ENCODE measurements at regions not wholly inside any gene's neighbourhood (a gene's known extent, or its start where the extent isn't known, plus 50 kb on each side); places are given as distances from the start of the nearest gene placed in this dataset.
"Not testable (repeated sequence)": the region's sequence is repeated elsewhere in the genome, so short reads cannot be mapped to it uniquely, and the experiment has no call there.

GRCh38 chr16:29129458-29130038 lies 144.7 kb downstream of the LAT start:
- not testable (repeated sequence) for DNase-seq

- DNase-seq: not testable (repeated sequence)
Observed at GRCh38 chr16:29128732-29129457, 144.0 kb downstream of the LAT start.

- not testable (repeated sequence) for DNase-seq
Observed at GRCh38 chr16:29127806-29128420, 143.1 kb downstream of the LAT start.

GRCh38 chr16:29126616-29127015 lies 141.8 kb downstream of the LAT start:
- DNase-seq: no peak

- no peak for DNase-seq
Observed at GRCh38 chr16:29126057-29126494, 141.2 kb downstream of the LAT start.

GRCh38 chr16:29124828-29125227 lies 140.0 kb downstream of the LAT start:
- DNase-seq: no peak

- DNase-seq: not testable (repeated sequence)
Observed at GRCh38 chr16:29124162-29124561, 139.3 kb downstream of the LAT start.

- not testable (repeated sequence) for DNase-seq
Observed at GRCh38 chr16:29120680-29121079, 135.8 kb downstream of the LAT start.

GRCh38 chr16:29118301-29118957 lies 133.6 kb downstream of the LAT start:
- not testable (repeated sequence) for DNase-seq

- DNase-seq: no peak
Observed at GRCh38 chr16:29117631-29118030, 132.8 kb downstream of the LAT start.

- DNase-seq: no peak
Observed at GRCh38 chr16:29116980-29117379, 132.1 kb downstream of the LAT start.

- DNase-seq: not testable (repeated sequence)
Observed at GRCh38 chr16:29116207-29116606, 131.4 kb downstream of the LAT start.

GRCh38 chr16:29115802-29116141 lies 130.9 kb downstream of the LAT start:
- DNase-seq: not testable (repeated sequence)

GRCh38 chr16:29114989-29115801 lies 130.3 kb downstream of the LAT start:
- peak; percentile 68 for DNase-seq

GRCh38 chr16:29114574-29114973 lies 129.7 kb downstream of the LAT start:
- no peak for DNase-seq

GRCh38 chr16:29113446-29113845 lies 128.6 kb downstream of the LAT start:
- not testable (repeated sequence) for DNase-seq

- no peak for DNase-seq
Observed at GRCh38 chr16:29112755-29113347, 128.0 kb downstream of the LAT start.

GRCh38 chr16:29111901-29112680 lies 127.2 kb downstream of the LAT start:
- not testable (repeated sequence) for DNase-seq

GRCh38 chr16:29111421-29111820 lies 126.6 kb downstream of the LAT start:
- DNase-seq: no peak

- DNase-seq: not testable (repeated sequence)
Observed at GRCh38 chr16:29108625-29109169, 123.8 kb downstream of the LAT start.

- DNase-seq: peak; percentile 21
Observed at GRCh38 chr16:29107299-29107698, 122.4 kb downstream of the LAT start.

Measured in right kidney (tissue), 1 donor.